NCI-H146 (cell line): ENCODE measurements at regions not wholly inside any gene's neighbourhood (a gene's known extent, or its start where the extent isn't known, plus 50 kb on each side); places are given as distances from the start of the nearest gene placed in this dataset.
"Not testable (repeated sequence)": the region's sequence is repeated elsewhere in the genome, so short reads cannot be mapped to it uniquely, and the experiment has no call there.

Experiments used
- DNase-seq: peaks from one replicate; lab custom pipeline; 2025; lab: John Stamatoyannopoulos, UW

DNA sequence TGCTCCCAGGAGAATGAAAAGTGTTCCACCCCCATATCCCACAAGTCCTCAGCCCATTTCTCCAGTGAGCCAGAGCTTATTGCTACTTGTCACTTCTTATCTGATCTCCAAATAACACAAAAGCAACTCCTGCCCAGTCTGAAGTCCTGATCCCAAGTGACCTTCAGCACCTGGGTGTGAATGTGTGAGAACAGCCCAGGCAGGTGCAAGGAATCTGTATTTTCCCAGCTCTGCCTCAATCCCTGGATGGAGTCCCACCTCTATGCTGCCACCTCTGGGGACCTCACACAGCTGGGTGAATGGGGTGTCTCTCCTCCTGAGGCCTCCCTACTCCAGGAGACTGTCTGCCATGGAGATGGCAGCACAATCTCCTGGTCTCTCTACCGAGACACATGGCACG is 402.4 kb upstream of the PROX1 start:
- DNase-seq: no peak

DNA sequence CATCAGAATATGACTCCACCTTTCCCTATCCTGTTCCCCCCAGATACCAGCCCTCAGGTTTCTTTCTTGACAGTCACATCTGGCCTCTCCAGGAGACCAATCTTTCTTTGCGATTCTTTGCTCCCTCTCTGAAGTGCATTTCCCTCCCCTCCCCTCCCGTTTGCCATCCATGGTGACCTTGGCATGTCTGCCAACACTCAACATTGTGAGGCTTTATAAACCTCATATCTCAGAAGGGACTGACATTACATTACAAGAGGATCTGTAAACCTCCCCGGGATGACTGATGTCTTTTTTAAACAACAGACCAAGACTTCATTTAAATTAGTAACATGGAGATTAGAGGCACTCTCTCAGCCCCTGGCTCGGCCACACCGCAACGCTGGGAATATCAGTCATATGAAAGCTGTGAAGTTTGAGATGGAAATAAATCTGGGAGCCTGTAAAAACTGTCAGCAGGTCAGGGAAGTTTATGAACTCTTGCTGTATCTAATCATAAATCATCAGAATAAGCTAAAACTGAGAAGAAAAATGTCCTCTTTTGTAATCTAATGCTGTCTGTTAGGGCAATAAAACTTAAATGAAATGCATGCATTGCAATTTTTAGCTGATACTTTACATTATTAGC is 401.7 kb upstream of the PROX1 start:
- no peak for DNase-seq

DNA sequence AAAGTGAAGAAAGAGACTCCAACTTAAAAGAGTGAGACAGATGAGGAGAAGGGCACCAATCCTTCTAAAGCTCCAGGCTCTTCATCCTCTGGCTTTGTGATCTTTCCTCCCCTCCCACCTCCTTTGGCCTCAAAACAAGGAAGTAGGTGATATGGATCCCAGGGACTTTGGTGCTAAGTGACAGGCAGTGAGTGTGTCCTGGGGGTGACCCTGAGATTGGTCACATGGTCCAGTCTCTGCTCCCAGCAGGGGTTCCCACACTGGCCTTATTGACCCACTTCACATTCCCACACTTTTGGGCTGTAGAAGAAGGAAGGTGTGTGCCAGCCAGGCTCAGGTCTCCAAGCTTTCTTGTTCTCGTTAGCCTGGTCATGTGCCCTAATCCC is 401.2 kb upstream of the PROX1 start:
- no peak for DNase-seq

DNA sequence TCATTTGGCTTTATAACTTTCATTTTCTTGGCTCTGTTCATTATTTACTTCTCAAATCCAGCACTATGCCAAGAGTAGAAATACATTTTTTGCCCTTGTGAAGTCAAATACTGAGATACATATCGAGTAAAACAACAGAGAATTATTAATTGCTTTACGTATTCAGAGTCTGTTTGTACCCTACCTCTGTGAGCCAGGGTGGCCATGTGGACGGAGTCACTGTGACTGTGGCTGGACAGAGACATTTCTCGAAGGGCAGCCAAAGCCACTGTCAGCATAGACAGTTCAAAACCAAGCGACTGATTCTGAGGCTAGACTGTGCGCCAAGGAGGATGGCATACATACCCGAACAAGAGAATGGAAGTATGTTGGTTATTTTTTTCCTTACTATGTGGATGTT is 391.0 kb upstream of the PROX1 start:
- DNase-seq: no peak

DNA sequence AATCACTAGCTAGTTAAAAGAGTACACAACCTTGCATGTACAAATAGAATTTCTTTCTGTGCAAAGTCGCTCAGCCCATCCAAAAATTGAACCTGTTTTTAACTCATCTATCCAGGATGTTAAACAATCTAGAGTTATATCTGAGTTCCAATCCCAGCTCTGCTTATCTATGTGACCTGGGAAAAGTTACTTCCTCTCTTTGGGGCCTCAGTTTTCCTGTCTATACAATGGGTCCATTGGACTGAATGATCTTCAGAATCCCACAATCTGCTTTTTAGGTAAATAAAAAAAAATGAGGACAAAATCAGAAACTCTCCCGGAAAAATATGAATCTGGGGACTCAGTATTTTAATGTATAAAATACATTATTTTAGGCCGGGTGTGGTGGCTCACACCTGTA is 389.5 kb upstream of the PROX1 start:
- DNase-seq: no peak

DNA sequence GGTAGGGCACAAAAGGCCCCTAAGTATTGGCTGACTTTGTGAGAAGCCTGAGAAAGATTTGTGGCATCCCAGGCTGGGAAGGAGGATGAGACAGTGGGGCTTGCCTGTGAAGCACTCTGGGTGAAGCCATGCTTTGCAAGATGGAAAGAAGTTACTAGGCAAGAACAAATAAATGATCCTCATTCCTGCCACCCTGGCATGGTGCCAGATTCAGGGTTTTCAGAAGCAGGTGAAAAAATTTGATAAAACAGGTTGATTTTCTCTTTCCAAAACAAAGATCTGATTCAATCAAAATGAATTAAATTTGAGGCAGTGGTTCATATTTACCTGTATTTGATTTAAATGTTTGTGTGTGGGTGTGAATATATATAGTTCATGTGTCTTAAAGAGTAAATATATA is 386.9 kb upstream of the PROX1 start:
- peak; percentile 41 for DNase-seq

DNA sequence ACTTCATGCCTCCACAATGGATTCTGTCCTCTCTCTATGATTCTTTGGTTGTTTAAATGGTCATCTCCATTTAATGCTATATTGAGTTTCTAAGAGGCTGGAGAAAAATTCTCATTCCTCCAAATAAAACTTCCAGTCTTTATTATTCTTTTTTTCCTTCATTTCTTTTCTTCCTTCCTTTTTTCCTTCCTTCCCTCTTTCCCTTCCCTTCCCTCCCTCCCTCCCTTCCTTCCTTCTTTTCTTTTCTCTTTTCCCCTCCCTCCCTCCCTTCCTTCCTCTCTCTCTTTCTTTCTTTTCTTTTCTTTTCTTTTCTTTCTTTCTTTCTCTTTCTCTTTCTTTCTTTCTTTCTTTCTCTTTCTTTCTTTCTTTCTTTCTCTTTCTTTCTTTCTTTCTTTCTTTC is 386.1 kb upstream of the PROX1 start:
- not testable (repeated sequence) for DNase-seq

DNA sequence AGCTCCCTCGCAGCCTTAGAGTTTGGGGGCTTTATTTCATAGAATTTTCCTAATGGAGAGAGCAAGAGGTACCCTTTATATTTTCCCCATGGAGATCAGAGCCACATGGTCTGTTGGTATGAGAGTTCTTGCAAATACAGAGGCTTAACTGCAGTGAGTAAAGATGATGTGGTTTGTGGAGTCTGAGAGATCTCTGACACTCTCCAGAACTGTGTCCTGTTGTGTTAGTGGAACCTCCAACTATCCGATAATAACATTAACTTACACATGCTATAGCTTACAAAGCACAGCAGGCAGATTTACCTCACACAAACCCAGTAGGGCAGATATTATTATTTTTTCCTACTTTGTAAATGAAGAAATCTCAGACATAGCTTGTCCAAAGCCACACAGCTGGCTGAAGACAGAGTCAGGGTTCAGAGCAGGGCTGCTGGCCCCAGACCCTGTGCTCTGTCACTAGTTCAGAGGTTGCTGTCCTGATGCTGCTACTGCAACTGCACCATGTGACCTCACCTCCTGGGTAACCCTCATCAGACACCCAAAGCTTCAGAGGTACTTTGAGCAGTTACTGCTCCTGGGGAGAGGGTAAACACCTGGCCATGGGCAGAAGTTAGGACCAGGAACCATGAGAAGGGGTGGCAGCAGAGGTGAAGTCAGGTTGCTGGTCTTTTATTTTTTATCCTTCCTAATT is 384.8 kb upstream of the PROX1 start:
- peak; percentile 42 for DNase-seq

DNA sequence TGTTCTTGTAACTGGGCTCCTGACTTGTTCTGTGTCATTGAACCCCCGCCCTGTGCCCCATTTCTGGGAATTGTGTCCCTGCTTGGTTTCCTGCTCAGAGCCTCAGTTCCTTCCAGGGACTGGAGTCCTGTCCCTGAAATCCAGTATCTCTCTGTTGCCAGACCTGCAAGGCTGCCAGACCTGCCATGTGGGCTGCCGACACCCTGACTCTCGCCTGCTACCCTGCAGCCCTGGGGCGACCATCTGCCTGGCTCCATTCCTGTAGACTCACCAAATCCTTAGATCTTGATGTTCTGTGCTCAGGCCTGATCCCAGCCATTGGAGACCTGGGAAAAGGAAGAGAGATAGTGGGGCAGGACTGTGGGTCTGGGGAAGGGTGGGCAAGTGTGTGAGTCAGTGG is 383.3 kb upstream of the PROX1 start:
- DNase-seq: no peak

DNA sequence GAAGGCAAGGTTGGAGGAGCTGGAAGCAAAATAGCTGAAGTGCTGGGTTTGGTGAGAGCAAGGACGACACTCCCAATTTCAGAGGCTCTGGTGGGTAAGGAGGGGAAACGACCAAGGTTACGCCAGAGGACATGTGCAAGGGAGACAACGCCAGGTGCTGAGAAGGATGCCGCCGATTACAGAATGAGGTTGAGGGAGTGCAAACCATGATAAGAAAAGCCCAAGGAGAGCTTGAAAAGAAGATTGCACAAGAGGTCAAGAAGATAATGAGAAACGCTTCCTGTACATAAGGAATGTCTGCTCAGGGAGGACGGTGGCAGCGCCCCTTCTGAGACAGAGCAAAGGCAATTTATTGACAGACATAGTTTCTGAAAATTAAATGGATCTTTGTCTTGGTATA is 382.0 kb upstream of the PROX1 start:
- no peak for DNase-seq

DNA sequence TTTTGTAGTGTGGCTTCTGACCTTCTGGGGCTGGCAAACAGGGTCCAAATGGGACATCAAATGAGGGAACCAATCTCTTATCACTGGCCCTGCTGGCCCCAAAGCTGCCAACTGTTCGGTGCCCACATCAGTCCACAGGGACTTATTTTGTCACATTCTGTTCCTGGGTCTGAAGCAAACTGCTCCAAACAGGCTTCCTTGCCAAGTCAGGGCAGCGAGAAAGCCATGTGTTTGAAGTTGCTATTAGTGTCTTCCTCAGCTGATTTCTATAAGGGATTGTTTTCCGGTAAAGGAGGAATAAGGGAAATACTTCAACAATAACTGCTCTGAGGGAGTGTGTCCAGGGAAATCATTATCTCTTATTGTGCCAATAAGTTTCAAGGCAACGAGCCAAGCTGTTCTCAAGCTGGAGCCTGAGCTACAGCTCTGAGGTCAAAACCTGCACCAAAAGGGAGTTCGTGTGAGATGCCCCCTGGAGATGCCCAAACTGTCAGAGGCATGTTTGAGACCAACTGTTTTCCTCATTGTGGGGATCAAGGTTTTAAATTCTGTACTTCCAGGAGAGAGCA is 381.4 kb upstream of the PROX1 start:
- no peak for DNase-seq

DNA sequence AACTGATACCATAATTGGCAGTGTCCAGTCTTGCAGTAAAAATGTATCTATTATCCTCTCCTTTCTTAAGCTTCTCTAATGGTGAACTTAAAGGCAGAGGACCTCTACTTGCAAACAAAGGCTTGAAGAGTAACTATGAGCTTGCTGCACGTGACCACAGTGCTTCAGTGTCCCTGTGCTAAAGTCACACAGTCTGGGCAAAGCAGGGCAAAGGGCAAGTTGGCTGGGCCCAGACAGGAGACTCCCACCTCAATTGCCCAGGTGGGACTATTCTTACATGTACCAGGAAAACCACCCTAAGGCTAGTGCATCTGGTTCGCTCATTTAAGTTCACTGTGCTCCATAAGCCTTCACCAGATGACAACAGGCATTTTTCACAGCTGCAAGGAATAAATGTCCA is 374.2 kb upstream of the PROX1 start:
- no peak for DNase-seq

DNA sequence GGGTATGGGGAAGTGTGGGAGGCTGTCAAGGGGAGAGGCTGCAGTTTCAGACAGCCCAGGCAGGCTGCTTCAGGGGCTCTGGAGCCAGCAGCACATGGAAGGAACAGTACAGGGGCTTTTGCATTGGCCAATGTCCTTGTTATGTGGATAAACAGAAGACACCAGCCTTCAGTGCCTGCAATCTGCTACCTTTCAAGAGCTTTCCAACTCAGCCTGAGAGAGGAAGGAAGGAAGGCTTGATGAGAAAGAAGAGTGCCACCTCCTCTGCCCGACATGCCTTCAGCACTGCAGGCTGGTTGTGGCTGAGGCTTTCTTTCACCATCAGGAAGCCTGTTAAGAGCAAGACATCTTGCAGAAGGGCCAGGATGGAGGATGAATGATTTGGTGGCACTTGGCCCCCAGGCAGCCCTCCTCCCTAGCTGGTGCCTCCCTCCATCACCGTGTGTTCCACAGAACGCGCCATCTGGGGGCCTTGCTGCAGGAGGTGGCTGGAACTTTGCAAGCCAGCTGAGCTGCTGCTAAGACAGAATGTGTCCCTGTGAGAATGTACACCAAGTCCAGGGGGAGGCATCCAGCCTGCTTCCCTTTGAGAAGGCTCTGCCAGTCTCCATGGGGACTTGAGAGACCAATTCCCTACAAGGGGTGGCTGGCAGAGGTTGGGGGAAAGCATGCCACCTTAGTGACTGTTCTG is 372.4 kb upstream of the PROX1 start:
- DNase-seq: no peak

DNA sequence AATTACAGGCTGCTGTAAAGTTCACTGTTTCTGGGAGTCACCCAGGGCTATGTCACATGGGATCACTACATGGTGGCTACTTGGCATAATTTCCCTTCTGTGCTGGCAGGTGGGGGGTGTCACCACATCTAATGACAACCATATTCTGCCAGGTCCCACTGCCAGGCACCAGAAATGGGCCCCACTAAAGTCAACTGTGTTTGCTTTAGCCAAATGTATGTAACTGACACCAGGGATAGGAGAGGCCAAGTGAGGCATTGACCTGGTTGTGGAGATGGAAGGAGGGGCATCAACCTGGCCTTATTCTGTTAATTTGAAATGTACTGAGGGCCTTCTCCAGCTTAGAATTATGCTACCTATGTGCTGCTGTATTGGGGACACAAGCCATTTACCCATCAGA is 370.6 kb upstream of the PROX1 start:
- no peak for DNase-seq

DNA sequence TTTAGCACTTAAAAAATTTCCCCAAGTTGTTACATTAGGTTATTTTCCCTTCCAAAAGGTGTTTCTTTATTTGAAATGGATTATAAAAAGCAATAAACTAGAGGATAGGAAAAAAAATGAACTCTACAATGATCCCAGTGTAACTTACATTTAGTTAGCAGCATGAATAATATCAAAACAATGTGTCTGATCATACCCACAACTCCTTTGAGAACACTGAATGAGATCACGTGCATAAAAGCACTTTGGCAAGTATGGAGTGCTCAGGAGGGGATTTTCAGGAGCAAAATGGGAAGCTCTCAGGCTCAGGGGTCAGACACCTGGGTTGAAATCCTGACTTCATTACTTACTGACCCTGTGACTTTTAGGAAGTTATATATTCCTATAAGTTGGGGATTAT is 369.7 kb upstream of the PROX1 start:
- no peak for DNase-seq

DNA sequence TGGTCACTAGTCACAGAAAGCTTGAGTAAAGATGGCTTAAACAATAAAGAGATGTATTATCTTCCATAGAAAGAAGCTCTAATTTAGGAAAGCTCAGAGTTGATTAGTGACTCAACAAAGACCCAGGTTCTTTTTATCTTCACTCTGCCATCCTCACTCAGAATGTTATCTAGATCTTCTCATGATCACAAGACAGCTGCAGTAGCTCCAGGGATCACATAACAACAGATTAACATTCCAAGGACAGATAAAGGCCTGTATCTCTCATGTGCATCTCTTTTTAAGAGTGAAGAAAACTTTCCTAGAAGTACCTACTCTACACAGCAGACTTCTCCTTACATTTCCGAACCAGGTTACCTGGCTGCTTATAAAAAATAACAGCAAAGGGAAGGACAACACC is 368.7 kb upstream of the PROX1 start:
- DNase-seq: no peak

DNA sequence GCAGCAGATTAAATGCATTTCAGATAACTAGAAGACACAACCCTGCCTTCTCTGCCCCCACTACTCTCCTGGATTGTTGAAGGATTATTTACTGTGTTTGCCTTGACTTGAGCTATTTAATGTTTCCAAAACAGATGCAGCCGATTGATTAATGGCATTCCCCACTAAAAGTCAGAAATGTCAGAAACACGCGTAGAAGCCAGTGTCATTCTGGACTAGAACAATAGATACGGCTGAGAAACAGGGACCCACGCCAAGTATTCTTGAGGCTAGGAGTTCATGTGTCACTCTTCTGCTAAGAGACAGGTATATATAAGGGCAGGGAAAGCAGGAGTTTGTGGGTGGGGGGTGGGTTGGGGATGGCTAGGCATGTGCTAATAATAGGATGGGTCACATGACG is 366.7 kb upstream of the PROX1 start:
- no peak for DNase-seq

DNA sequence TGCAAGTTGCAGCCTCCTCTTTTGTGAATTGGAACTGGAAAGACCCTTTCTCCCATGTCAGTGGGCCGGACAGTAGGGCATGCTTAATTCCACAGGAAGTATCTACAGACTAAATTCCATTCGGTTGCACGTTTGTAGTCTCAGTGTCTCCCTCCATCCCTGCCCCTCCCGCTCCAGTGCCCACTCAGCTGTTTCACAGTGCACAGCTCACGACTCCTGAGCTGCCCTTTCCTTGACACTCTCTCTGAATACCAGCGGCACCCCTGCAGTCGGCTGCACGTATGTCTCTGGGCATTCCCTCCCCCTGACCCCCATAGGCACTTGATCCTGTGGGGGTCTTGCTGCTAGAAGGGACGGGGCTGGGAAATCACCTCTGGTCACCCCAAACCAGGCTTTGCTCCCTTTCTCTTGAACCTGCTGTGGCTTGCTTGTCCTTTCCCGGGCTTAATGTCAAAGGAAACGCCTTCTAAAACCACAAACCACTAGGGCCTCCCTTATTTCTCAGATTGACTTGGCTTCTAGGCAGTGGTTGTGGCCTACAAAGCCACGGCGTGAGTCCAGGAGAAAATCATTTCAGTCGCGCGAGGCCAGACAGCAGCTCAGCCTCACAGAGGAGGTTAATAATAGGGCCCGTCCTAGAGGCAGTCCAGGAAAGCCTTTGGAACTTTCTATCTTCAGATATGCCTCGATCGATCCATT is 365.3 kb upstream of the PROX1 start:
- no peak for DNase-seq

DNA sequence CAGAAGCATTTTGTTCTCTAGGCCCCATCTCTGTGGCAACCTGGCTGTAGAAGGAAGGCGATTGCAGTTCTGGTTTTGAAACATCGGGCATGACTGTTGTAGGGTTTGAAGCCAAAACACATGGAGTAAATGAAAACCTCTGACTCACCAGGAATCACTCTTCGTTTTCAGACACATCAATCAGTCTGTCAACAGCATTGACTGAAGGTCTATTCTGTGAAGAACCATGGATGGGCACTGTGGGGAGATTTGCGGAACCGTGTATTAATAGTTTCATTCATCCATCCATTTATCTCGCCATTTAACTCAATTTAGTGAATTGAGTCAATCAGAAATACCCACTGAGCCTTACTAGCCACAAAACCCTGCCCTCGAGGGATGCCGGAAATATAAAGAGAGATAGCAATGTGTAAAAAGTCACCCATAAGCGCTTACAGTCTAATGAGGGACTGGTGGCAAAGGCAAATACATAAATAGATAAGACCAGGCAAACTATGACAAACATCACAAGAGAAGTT is 364.6 kb upstream of the PROX1 start:
- peak; percentile 58 for DNase-seq

DNA sequence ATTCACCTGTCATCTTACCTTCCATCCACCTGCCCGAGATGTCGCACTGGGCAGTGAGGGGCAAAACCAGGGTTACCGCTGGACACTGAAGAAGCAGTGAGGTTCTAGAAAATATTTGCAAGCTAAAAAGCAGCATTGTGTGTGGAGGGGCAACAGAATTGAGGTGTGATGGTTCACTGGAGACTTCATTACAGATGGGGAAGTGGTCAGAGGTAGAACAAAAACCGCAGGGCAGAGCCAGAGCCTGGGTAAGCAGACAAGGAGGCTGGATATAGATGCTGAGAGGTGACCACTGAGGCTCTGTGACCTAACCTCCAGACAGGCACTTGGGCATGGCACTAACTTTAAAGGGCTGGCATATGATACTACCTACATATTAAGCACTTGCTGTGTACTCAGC is 363.9 kb upstream of the PROX1 start:
- DNase-seq: no peak

DNA sequence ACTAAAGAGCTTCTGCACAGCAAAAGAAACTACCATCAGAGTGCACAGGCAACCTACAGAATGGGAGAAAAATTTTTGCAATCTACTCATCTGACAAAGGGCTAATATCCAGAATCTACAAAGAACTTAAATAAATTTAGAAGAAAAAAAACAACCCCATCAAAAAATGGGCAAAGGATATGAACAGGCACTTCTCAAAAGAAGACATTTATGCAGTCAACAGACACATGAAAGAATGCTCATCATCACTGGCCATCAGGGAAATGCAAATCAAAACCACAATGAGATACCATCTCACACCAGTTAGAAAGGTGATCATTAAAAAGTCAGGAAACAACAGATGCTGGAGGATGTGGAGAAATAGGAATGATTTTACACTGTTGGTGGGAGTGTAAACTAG is 351.0 kb upstream of the PROX1 start:
- not testable (repeated sequence) for DNase-seq

DNA sequence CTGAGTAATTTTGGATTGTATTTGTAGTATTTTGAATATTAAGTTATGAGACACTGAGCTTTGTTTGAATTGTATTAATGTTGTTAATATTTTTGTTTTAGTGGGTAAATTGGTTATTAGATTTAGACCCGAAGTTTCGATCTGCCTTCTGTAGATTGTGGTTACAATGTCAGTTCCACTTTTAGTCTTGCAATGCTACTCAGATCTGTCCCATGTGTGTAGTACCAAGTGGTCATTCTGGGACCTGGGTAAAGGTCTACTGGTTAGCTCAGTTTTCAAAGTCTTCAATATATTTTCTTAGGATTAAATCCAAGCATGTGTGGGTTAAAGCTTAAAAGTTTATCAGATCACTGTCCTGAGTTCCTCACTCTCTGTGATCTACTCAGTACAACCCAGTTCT is 346.5 kb upstream of the PROX1 start:
- DNase-seq: no peak
